Prostate gland (tissue), 2 donors: ENCODE measurements at regions not wholly inside any gene's neighbourhood (a gene's known extent, or its start where the extent isn't known, plus 50 kb on each side); places are given as distances from the start of the nearest gene placed in this dataset.

Experiments used
- DNase-seq: peaks from one replicate; pipeline ENCODE4 v3.0.0-alpha.2; 2019; ENCODE audit warnings: low spot score
- H3K27ac ChIP-seq, 2 donors: fragments of 200-600 bp; sonication (generic); 2 replicates each; pipeline ENCODE4 v1.5.1; 2017 to 2019
- H3K27me3 ChIP-seq: fragments of 200-600 bp; sonication (generic); replicated peaks from 2 replicates; pipeline ENCODE4 v1.5.1; 2019; ENCODE audit not compliant: insufficient read depth
- H3K36me3 ChIP-seq, 2 donors: fragments of 200-600 bp; sonication (generic); 1 replicate in 1 of 2; 2 replicates in 1 of 2; pipeline versions ENCODE4 v1.5.1 to v1.8.1; 2017 to 2019
- H3K4me1 ChIP-seq: fragments of 200-600 bp; sonication (generic); replicated peaks from 2 replicates; pipeline ENCODE4 v1.5.1; 2019
- H3K4me3 ChIP-seq, 2 donors: fragments of 200-600 bp; sonication (generic); 2 replicates each; pipeline ENCODE4 v1.5.1; 2017 to 2019
- H3K9me3 ChIP-seq: fragments of 200-600 bp; sonication (generic); 2 replicates; pipeline ENCODE4 v1.5.1; 2017
- CTCF ChIP-seq, 4 experiments: fragments of 200-600 bp in 2 of 4; fragments of 450-650 bp in 2 of 4; sonication (generic) in 2 of 4; IDR thresholded peaks; 1 replicate in 3 of 4; 2 replicates in 1 of 4; pipeline ENCODE4 v1.5.1; 2016 to 2019; ENCODE audit warnings: antibody characterized with exemption in 4 of 4, mild to moderate bottlenecking in 2 of 4, moderate library complexity in 2 of 4
- POLR2A ChIP-seq: fragments of 450-650 bp; IDR thresholded peaks from one replicate; pipeline ENCODE4 v1.6.1; 2016; ENCODE audit warnings: antibody characterized with exemption, mild to moderate bottlenecking
- POLR2AphosphoS5 ChIP-seq: sonication (generic); formaldehyde crosslinking; IDR thresholded peaks from one replicate; pipeline ENCODE4 v1.6.1; 2017; ENCODE audit warnings: antibody characterized with exemption
- WGBS: methylation state at CpG from one replicate; pipeline ENCODE4 v1.1.5; 2018; 5-methylcytosine and 5-hydroxymethylcytosine counted together
- intact Hi-C: fragments of 100-400 bp; cut with DNase I; formaldehyde crosslinking; loops from one replicate; pipeline ENCODE4 v1.14.2; 2022

DNA sequence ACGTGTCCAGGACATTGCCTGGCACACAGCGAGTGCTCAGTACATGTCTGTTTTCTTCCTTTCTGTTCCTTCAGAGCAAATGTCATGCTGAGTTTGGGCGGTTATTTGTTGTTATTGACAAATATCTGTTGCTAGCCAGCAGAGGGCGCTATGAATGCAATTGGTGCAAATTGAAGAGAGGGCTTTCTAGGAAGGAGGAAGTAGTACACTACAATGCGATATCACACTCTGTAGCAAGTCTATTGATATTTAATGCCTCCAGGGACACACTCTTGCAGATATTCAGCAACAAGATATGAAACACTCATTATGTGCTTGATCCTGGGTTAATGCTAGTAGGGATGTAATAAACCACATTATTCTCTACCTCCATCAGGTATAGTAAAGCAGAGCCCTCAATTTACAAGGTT, 267.3 kb upstream of the SRRM4 start:
- DNase-seq = no peak
- no peaks in the 10 kb centered on the region for H3K36me3 ChIP-seq
- no peaks in the 10 kb centered on the region for H3K4me1 ChIP-seq
- no peak overlapping the region for H3K27ac ChIP-seq
- H3K4me3 ChIP-seq = no peak overlapping the region
- H3K27me3 ChIP-seq = no peaks in the 10 kb centered on the region
- TF ChIP-seq POLR2A = no peak
- no peak for TF ChIP-seq CTCF (IDR thresholded peaks at IDR 0.05)
- no peak for TF ChIP-seq POLR2AphosphoS5
- intact Hi-C loops = no loop called here
- no peaks in the 10 kb centered on the region for H3K9me3 ChIP-seq
- 25% methylated on average over 5 of the region's 5 CpGs for WGBS

GRCh38 chr12:118714500-118714899, 266.8 kb upstream of the SRRM4 start:
- no peak overlapping the region for H3K4me3 ChIP-seq
- TF ChIP-seq POLR2AphosphoS5 (no peak), CTCF (IDR thresholded peaks at IDR 0.05) (no peak), POLR2A (no peak)
- no peaks in the 10 kb centered on the region for H3K36me3 ChIP-seq
- no peak for DNase-seq
- no peaks in the 10 kb centered on the region for H3K4me1 ChIP-seq
- H3K27me3 ChIP-seq = no peaks in the 10 kb centered on the region
- no peak overlapping the region for H3K27ac ChIP-seq
- no peaks in the 10 kb centered on the region for H3K9me3 ChIP-seq
- intact Hi-C loops = no loop called here
- WGBS = 29% methylated on average over 4 of the region's 4 CpGs

- TF ChIP-seq POLR2AphosphoS5 (no peak), POLR2A (no peak), CTCF (IDR thresholded peaks at IDR 0.05) (no peak)
- DNase-seq = no peak
- no peaks in the 10 kb centered on the region for H3K36me3 ChIP-seq
- no peaks in the 10 kb centered on the region for H3K27me3 ChIP-seq
- H3K4me3 ChIP-seq = no peak overlapping the region
- no peaks in the 10 kb centered on the region for H3K9me3 ChIP-seq
- WGBS = 78% methylated on average over 2 of the region's 2 CpGs
- intact Hi-C loops = no loop called here
- H3K27ac ChIP-seq = no peak overlapping the region
- no peaks in the 10 kb centered on the region for H3K4me1 ChIP-seq
These were observed 265.7 kb upstream of the SRRM4 start for GRCh38 chr12:118715647-118716046.

GRCh38 chr12:118727196-118727978, 254.0 kb upstream of the SRRM4 start:
- H3K27ac ChIP-seq = no peak overlapping the region
- no peaks in the 10 kb centered on the region for H3K4me1 ChIP-seq
- no peak overlapping the region for H3K4me3 ChIP-seq
- H3K27me3 ChIP-seq = no peaks in the 10 kb centered on the region
- H3K9me3 ChIP-seq = no peaks in the 10 kb centered on the region
- 70% methylated on average over 11 of the region's 11 CpGs for WGBS
- no peak for DNase-seq
- H3K36me3 ChIP-seq = no peaks in the 10 kb centered on the region
- intact Hi-C loops = no loop called here
- TF ChIP-seq CTCF (IDR thresholded peaks at IDR 0.05) (no peak), POLR2AphosphoS5 (no peak)

- H3K27me3 ChIP-seq = no peaks in the 10 kb centered on the region
- H3K4me3 ChIP-seq = no peak overlapping the region
- intact Hi-C loops = no loop called here
- no peaks in the 10 kb centered on the region for H3K36me3 ChIP-seq
- no peaks in the 10 kb centered on the region for H3K4me1 ChIP-seq
- 84% methylated on average over 3 of the region's 3 CpGs for WGBS
- no peaks in the 10 kb centered on the region for H3K9me3 ChIP-seq
- no peak for DNase-seq
- H3K27ac ChIP-seq = no peak overlapping the region
- TF ChIP-seq POLR2AphosphoS5 (no peak), POLR2A (no peak)
These were observed 253.4 kb upstream of the SRRM4 start for GRCh38 chr12:118727979-118728366.
